ENCODE measurements at regions not wholly inside any gene's neighbourhood (a gene's known extent, or its start where the extent isn't known, plus 50 kb on each side); places are given as distances from the start of the nearest gene placed in this dataset.

GRCh38 chr15:72847806-72848205, 64.2 kb upstream of the ADPGK start:
- no peak for TF ChIP-seq CTCF (conservative IDR thresholded peaks at IDR 0.05)
- Histone ChIP-seq H3T11ph (ENCODE audit: low read length) (no peak overlapping the region), H3K14ac (ENCODE audit: insufficient read depth, low read length) (no peak overlapping the region), H3K23me2 (ENCODE audit: insufficient read length, low read depth, low read length, poor library complexity, severe bottlenecking) (no peaks in the 10 kb centered on the region), H2AFZ (ENCODE audit: low read length) (no peak overlapping the region), H3K9me3 (ENCODE audit: control insufficient read depth, low read depth, low read length) (no peaks in the 10 kb centered on the region), H3K27me3 (ENCODE audit: insufficient read depth, low read length) (no peaks in the 10 kb centered on the region), H3K4ac (ENCODE audit: low read depth, low read length) (no peak overlapping the region), H2BK20ac (ENCODE audit: low read depth, low read length, poor library complexity, severe bottlenecking) (no peak overlapping the region), H4K8ac (replicated peaks; ENCODE audit: insufficient read length, low read depth, low read length) (no peak overlapping the region), H2BK5ac (ENCODE audit: insufficient read length, low read length) (no peak overlapping the region), H3K27ac (ENCODE audit: insufficient read length, low read depth, low read length) (no peak overlapping the region), H4K91ac (ENCODE audit: insufficient read length, low read depth, low read length) (no peak overlapping the region), H3K18ac (ENCODE audit: insufficient read length, low read depth, low read length) (no peak overlapping the region), H2BK12ac (ENCODE audit: insufficient read length, low read depth, low read length) (no peak overlapping the region), H3K79me1 (ENCODE audit: insufficient read depth, low read depth, low read length, poor library complexity, severe bottlenecking) (no peaks in the 10 kb centered on the region), H4K5ac (ENCODE audit: insufficient read length, low read depth, low read length) (no peak overlapping the region), H3K4me2 (ENCODE audit: insufficient read depth, insufficient read length, low read length) (no peak overlapping the region), H4K20me1 (ENCODE audit: control insufficient read depth, insufficient read depth, insufficient read length) (no peaks in the 10 kb centered on the region), H2AK5ac (ENCODE audit: insufficient read length, low read length) (no peak overlapping the region), H2BK15ac (ENCODE audit: low read depth, low read length) (no peak overlapping the region), H3K79me2 (ENCODE audit: insufficient read depth, low read length) (no peaks in the 10 kb centered on the region), H3K23ac (ENCODE audit: insufficient read length, low read depth, low read length) (no peak overlapping the region), H3K9ac (ENCODE audit: extremely low read depth, insufficient read length, low read length) (no peak overlapping the region), H2BK120ac (ENCODE audit: low read depth, low read length, poor library complexity, severe bottlenecking) (no peak overlapping the region), H3K4me1 (ENCODE audit: insufficient read depth, low read length) (peaks cover 12% of the 10 kb centered on the region; the same call in 1 of the 2 replicates), H3K56ac (ENCODE audit: insufficient read length, low read depth, low read length) (no peak overlapping the region)
- no peak for DNase-seq
- Mint-ChIP-seq H3K4me1 (peaks cover 35 to 37% of the 10 kb centered on the region in 2 experiments), H3K9me3 (no peaks in the 10 kb centered on the region; a peak in 2 of 5 replicates), H3K27ac (peak overlapping the region in 2 of 3 experiments; percentile 66 to 83; a peak in 3 of 7 replicates), H3K4me3 (peak overlapping the region in 1 of 2 experiments; percentile 50; a peak in 4 of 5 replicates), H3K27me3 (ENCODE audit: low read depth) (peaks cover 44% of the 10 kb centered on the region), H3K36me3 (ENCODE audit: insufficient read depth in 1 of 3, low read depth in 3 of 3) (no peaks in the 10 kb centered on the region)
- whole genome bisulfite sequencing (ENCODE audit: extremely low coverage, insufficient read length, low lambda C conversion rate), result no CpG with 5 or more reads among the region's 3 CpGs
